Epidermal melanocyte (primary cell): ENCODE measurements at regions not wholly inside any gene's neighbourhood (a gene's known extent, or its start where the extent isn't known, plus 50 kb on each side); places are given as distances from the start of the nearest gene placed in this dataset.
"Not testable (repeated sequence)": the region's sequence is repeated elsewhere in the genome, so short reads cannot be mapped to it uniquely, and the experiment has no call there.

Experiments
- DNase-seq: peaks from one replicate; pipeline ENCODE4 v3.0.0; 2011; ENCODE audit warnings: low spot score; ENCODE audit not compliant: insufficient read length

DNA sequence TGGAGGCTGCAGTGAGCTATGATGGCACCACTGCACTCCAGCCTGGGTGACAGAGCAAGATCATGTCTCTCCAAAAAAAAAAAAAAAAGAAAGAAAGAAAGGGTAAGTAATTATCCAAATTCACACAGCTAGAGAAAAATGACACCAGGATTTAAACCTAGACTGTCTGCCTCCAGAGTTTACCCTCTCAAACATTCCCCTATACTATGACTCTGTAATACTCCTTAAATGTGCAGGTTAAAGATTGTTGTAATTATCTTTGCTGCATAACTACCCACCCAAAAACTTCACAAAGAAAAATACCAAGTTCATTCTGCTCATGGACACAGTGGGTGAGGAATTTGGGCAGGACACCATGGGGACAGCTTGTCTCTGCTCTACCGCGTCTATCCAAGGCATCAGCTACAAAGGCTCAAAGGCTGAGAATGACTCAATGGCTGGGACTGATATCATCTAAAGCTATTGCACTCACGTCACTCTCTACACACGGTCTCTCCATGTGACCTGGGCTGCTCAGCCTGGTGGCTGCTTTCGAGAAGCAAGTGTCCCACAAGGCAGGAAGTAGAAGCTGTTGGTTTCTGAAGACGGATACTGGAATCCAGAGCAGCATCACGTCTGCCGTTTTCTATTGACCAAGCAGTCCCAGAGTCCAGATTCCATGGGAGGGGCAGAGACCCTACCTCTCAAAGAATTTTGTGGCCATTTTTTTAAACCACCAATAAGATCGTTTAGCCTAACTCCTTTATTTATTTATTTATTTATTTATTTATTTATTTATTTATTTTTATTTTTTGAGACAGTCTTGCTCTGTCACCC lies 185.7 kb upstream of the AUTS2 start:
- no peak for DNase-seq

DNA sequence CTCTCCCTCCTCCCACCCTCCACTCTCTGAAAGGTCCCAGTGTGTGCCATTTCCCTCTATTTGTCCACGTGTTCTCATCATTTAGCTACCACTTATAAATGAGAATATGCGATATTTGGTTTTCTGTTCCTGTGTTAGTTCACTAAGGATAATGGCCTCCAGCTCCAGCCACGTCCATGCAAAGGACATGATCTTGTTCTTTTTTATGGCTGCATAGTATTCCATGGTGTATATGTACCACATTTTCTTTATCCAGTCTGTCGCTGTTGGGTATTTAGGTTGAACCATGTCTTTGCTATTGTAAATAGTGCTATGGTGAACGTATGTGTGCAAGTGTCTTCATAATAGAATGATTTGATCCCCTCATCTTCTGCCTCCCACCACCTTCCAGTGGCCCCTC lies 183.7 kb upstream of the AUTS2 start:
- no peak for DNase-seq

GRCh38 chr7:69418869-69419670 lies 179.2 kb upstream of the AUTS2 start:
- DNase-seq, result no peak

- no peak for DNase-seq
These were observed 178.3 kb upstream of the AUTS2 start for GRCh38 chr7:69419934-69420333.

DNA sequence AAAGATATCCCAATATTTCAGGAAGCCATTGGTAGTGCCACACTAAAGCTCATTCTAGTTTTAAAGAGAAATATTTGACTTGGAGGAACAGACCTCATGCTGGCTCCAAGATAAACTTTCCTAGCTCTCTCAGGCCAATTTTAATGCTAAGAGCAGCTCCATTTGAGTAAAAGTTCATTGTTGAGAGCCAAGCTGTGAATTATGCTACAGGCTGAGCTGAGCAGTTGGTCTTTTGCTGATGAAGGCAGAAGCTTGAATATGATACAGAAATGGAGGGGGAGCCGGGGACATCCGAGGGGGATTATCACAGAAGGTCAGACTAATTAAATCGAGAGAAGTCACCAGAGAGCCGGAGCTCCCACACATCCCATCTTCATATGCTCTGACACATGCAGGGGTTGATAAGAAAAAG lies 175.7 kb upstream of the AUTS2 start:
- no peak for DNase-seq

DNA sequence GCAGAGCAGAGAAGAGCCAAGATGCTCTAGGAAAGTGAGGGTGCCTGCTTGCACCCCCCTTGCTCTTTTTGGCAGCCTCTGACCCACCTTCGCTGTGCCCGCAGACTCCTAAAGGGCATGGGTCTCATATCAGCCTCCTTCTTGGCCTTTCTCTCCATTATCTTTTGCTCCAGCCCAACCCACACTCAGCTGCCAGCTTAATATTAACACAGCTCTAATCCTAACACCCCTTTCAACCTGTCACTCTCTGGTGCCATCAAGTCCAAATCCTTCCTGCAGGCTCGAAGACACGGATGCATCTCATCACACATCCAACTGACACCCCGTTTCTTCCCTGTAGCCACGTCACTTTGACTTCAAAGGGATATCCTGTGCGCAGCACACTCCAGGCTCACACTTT lies 171.6 kb upstream of the AUTS2 start:
- no peak for DNase-seq

- no peak for DNase-seq
These were observed 170.2 kb upstream of the AUTS2 start for GRCh38 chr7:69428089-69428488.

GRCh38 chr7:69429911-69430383 lies 168.3 kb upstream of the AUTS2 start:
- no peak for DNase-seq

DNA sequence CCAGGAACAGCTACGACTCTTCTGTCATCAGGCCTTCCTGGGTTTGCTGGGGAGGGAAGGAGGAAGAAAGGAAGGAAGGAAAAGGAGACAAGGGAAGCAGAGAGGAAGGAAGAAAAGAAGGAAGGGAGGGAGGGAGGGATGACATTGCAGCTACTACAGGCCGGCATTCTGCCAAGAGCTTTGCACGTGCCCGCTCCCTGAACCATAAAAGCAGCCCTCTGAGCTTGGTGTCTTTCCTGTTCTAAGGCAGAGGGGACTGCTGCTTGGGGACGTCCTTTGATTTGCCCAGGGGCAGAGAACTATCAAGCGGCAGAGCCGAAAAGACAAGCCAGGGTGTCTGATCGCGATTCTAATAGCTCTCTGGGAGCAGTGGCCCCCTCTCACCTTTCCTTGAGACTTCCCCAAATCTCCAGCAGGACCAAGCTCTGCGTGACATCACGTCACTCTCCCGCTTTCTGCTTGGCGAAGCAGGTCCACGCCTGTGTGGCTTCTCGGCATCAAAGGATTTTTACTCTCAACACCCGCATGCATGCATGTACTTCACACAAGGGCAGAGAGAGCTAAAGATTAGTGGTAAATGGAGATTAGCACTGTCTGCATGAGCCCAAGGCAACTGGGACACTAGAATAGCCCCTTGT lies 167.8 kb upstream of the AUTS2 start:
- no peak for DNase-seq

GRCh38 chr7:69431626-69432025 lies 166.6 kb upstream of the AUTS2 start:
- no peak for DNase-seq

DNA sequence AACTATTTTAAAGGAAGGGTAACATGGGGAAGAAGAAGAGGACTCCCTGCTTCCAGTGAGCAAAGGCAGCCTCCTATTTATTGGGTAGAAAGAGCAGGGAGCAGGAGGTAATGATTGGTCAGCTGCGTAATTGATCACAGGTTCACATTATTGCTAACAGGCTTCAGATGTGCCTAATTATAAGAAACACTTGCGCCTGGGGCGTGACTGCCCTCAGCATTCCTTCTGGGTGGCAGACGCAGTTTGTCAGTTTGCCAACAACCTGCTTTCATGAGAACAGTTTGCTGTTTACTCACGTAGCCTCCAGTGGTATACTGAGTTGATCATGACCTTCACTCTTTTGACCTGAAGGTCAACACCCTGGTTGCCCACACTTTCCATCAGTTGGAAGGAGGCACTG lies 166.0 kb upstream of the AUTS2 start:
- not testable (repeated sequence) for DNase-seq

DNA sequence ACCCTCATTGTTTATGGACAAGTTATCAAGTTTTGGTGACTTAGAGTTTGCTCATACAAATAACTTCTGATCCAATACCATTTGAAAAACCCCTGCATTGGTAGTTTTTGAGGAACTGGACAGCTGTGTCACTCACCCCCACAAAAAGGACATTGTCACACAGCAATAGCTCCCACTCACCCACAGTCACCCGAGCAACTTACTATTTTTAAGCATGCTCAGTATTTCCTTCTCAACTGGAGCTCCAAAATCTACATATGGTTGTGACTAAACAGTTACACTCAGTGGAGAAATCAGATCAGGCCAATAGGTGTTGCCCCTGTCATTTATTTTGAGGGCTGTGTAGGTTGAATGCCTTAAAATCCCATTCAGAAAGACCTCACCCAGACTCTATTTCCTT lies 165.2 kb upstream of the AUTS2 start:
- DNase-seq, result no peak

DNA sequence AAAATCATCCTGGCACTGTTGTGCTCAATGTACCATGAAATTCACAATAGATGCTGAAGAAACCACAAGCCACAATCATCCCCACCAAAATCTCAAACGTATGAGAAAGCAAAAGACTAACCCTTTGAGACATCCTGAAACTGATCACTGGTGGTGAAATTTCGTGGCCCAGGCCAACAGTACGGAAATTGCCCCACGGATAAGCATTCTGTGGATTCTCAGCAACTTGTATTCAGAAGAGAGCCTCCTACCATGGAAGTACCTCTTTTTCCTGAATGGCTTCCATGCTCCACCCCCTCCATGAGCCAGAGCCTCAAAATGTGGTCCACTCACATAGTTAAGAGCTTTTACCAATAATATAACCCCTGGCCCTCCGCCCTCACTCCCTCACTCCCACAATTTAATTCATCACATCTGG lies 163.9 kb upstream of the AUTS2 start:
- DNase-seq, result no peak

- no peak for DNase-seq
These were observed 162.6 kb upstream of the AUTS2 start for GRCh38 chr7:69435711-69436110.

GRCh38 chr7:69436946-69437345 lies 161.3 kb upstream of the AUTS2 start:
- no peak for DNase-seq

- no peak for DNase-seq
These were observed 159.5 kb upstream of the AUTS2 start for GRCh38 chr7:69438584-69439412.

DNA sequence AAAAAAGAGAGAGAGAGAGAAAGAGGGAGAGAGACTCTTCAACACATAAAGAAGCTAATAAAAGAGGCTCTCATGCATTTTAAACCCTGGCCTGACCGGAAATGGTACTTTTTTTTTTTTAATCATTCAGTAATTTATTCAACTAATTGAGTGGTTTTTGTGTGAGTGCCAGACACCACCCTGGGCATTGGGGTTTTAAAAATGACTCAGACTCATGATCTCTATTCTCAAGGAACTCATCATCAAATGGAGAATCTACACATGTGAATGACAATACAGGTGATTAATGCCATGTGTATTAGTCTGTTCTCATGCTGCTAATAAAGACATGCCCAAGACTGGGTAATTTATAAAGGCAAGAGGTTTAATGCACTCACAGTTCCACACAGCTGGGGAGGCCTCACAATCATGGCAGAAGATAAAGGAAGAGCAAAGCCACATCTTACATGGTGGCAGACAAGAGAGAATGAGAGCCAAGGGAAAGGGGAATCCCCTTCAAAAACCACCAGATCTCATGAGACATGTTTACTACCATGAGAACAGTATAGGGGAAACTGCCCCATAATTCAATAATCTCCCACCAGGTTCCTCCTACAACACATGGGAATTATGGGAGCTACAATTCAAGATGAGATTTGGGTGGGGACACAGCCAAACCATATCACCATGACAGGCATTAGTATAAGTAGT lies 158.5 kb upstream of the AUTS2 start:
- no peak for DNase-seq

DNA sequence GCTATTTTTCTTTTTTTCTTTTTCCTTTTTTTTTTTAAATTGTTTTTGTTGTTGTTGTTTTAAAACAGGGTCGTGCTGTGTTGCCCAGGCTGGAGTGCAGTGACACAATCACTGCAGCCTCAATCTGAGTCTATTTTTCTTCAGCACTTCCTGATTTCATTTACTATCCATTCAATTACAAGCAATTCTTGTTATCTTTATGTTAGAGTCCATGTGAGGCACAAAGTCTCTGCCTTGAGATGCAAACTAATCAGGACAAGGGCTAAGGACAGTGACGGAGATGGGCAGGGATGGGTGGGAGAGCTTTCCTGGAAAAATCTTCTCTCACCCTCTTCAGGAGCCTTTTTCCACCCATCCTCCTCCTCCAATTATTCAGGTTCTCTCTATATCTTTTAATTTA lies 157.3 kb upstream of the AUTS2 start:
- DNase-seq, result no peak

- DNase-seq, result no peak
These were observed 155.1 kb upstream of the AUTS2 start for GRCh38 chr7:69443136-69443535.

DNA sequence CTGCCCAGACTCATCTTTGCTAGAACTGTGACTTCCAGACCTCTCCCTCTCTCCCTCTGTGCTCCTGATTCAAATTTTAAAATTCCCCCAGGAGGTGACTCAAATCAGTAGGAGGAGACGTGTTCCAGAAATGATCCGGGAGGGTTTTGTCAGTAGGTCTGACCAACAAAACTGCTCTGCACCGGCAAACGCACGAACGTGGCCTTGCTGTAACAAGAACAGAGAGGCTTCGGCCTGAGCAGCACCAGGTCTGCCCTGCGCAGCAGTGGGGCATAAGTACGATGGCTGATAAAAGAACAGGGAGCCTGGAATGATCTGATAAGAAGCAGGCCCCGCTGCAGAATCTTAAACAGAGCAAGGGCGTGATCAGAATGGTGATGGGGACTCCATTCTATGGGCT lies 152.7 kb upstream of the AUTS2 start:
- DNase-seq, result no peak

DNA sequence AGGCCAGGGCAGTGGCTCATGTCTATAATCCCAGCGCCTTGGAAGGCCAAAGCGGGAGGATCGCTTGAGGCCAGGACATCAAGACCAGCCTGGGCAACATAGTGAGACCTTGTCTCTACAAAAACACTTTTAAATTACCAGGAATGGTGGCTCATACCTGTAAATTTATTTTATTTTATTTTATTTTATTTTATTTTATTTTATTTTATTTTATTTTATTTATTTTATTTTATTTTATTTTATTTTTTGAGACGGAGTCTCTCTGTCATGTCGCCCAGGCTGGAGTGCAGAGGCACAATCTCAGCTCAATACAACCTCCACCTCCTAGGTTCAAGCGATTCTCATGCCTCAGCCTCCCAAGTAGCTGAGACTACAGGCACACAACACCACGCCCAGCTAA lies 152.1 kb upstream of the AUTS2 start:
- DNase-seq, result not testable (repeated sequence)
